Esophagus muscularis mucosa (tissue), 4 donors: ENCODE measurements at regions not wholly inside any gene's neighbourhood (a gene's known extent, or its start where the extent isn't known, plus 50 kb on each side); places are given as distances from the start of the nearest gene placed in this dataset.

Source experiments
- CTCF ChIP-seq, 3 experiments: fragments of 200-600 bp in 2 of 3; fragments of 450-650 bp in 1 of 3; sonication (generic) in 2 of 3; IDR thresholded peaks; one replicate each; pipeline ENCODE4 v1.5.1; 2017 to 2019; ENCODE audit warnings: antibody characterized with exemption in 3 of 3, mild to moderate bottlenecking in 2 of 3, moderate library complexity in 1 of 3
- EP300 ChIP-seq: sonication (generic); formaldehyde crosslinking; IDR thresholded peaks from one replicate; pipeline ENCODE4 v1.6.1; 2017; ENCODE audit warnings: antibody characterized with exemption
- POLR2A ChIP-seq: fragments of 450-650 bp; IDR thresholded peaks from one replicate; pipeline ENCODE4 v1.6.1; 2017; ENCODE audit warnings: antibody characterized with exemption, moderate library complexity, mild to moderate bottlenecking, low read depth
- POLR2AphosphoS5 ChIP-seq, 2 donors: sonication (generic); formaldehyde crosslinking; IDR thresholded peaks; one replicate each; pipeline ENCODE4 v1.6.1; 2017; ENCODE audit warnings: antibody characterized with exemption in 2 of 2

- no peak for TF ChIP-seq CTCF (IDR thresholded peaks at IDR 0.05)
- no peak for TF ChIP-seq POLR2A
- no peak for TF ChIP-seq EP300
- no peak for TF ChIP-seq POLR2AphosphoS5 (IDR thresholded peaks at IDR 0.05)
Measured at GRCh38 chr1:218772575-218772974, 401.1 kb upstream of the LYPLAL1 start.
